Prostate gland (tissue), 2 donors: ENCODE measurements at regions not wholly inside any gene's neighbourhood (a gene's known extent, or its start where the extent isn't known, plus 50 kb on each side); places are given as distances from the start of the nearest gene placed in this dataset.

ENCODE experiments used
- CTCF ChIP-seq, 4 experiments: fragments of 200-600 bp in 2 of 4; fragments of 450-650 bp in 2 of 4; sonication (generic) in 2 of 4; IDR thresholded peaks; 1 replicate in 3 of 4; 2 replicates in 1 of 4; pipeline ENCODE4 v1.5.1; 2016 to 2019; ENCODE audit warnings: antibody characterized with exemption in 4 of 4, mild to moderate bottlenecking in 2 of 4, moderate library complexity in 2 of 4
- POLR2A ChIP-seq: fragments of 450-650 bp; IDR thresholded peaks from one replicate; pipeline ENCODE4 v1.6.1; 2016; ENCODE audit warnings: antibody characterized with exemption, mild to moderate bottlenecking
- POLR2AphosphoS5 ChIP-seq: sonication (generic); formaldehyde crosslinking; IDR thresholded peaks from one replicate; pipeline ENCODE4 v1.6.1; 2017; ENCODE audit warnings: antibody characterized with exemption

DNA sequence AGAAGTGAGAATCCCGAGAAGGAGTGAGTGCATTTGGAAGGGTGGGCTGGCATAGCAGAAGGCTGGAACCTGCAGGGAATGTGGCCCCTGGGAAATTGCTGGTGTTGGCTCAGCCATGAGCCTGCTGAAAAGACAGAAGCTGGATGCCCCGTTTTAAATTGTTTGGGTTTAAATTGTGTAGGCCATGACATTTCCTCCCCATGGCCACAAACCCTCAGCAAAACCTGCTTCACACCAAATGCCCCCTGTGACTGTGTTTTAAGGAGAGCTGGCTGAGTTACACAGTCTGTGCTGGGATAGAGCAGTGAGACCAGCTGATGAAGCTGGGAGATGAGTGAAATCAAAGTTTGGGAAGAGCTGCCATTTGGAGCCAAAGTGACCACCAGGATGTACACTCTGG lies 216.3 kb upstream of the RGMA start:
- TF ChIP-seq CTCF (IDR thresholded peaks at IDR 0.05), result no peak
- no peak for TF ChIP-seq POLR2AphosphoS5
- no peak for TF ChIP-seq POLR2A
